PFSK-1 (cell line): ENCODE measurements at regions not wholly inside any gene's neighbourhood (a gene's known extent, or its start where the extent isn't known, plus 50 kb on each side); places are given as distances from the start of the nearest gene placed in this dataset.

Experiments
- FOXP2 ChIP-seq: optimal IDR thresholded peaks from 2 replicates; pipeline ENCODE3; 2011; ENCODE audit warnings: borderline replicate concordance, control low read depth, inconsistent platforms; ENCODE audit not compliant: insufficient read depth; ENCODE audit errors: extremely low read length, extremely low read depth
- POLR2AphosphoS5 ChIP-seq: IDR thresholded peaks from 2 replicates; pipeline ENCODE4 v1.6.1; 2012; ENCODE audit warnings: low read depth, mild to moderate bottlenecking, control low read depth, low read length, moderate library complexity
- REST ChIP-seq, 2 experiments: IDR thresholded peaks; 2 replicates each; pipeline versions ENCODE4 v1.6.1 to v1.8.0; 2011 to 2012; ENCODE audit warnings: low read depth in 2 of 2, low read length in 2 of 2, control low read depth in 1 of 2, inconsistent platforms in 1 of 2, mild to moderate bottlenecking in 1 of 2, moderate library complexity in 1 of 2; ENCODE audit not compliant: insufficient read depth in 1 of 2
- SIN3A ChIP-seq: IDR thresholded peaks from 2 replicates; pipeline ENCODE4 v1.6.1; 2012; ENCODE audit warnings: mild to moderate bottlenecking, low read length, moderate library complexity, borderline replicate concordance; ENCODE audit not compliant: insufficient read depth
- TAF1 ChIP-seq: IDR thresholded peaks from 2 replicates; pipeline ENCODE4 v1.6.1; 2012; ENCODE audit warnings: low read length, control low read depth, borderline replicate concordance; ENCODE audit not compliant: insufficient read depth

DNA sequence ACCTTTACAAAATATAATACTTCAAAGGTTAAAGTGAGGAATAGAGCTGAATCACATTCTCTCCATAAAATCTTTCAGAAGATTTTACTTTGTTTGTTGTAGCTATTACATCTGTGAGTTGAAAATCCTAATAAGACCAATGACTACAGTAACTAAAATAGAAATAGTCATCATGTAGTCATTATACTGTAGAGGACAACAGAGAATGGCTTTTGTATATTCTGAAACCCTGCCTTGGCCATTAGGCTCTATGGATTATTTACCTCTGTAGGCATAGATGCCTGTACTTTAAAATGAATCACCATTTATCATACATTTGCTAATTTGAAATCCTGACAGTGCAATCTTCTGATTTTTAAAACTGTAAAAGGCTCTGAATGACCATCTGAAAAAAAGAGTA, 923.0 kb downstream of the REEP3 start:
- no peak for TF ChIP-seq POLR2AphosphoS5
- TF ChIP-seq TAF1: no peak
- TF ChIP-seq REST (IDR thresholded peaks at IDR 0.05; ENCODE audit: insufficient read depth in 1 of 2, low read depth in 2 of 2, low read length in 2 of 2): no peak
- TF ChIP-seq SIN3A: no peak
- no peak for TF ChIP-seq FOXP2
